Dermis blood vessel endothelial cell (primary cell): ENCODE measurements at regions not wholly inside any gene's neighbourhood (a gene's known extent, or its start where the extent isn't known, plus 50 kb on each side); places are given as distances from the start of the nearest gene placed in this dataset.
"Not testable (repeated sequence)": the region's sequence is repeated elsewhere in the genome, so short reads cannot be mapped to it uniquely, and the experiment has no call there.

ENCODE experiments used
- DNase-seq: peaks from one replicate; pipeline ENCODE4 v3.0.0; 2010

GRCh38 chr11:34750692-34751405, 130.0 kb downstream of the EHF start:
- no peak for DNase-seq

DNA sequence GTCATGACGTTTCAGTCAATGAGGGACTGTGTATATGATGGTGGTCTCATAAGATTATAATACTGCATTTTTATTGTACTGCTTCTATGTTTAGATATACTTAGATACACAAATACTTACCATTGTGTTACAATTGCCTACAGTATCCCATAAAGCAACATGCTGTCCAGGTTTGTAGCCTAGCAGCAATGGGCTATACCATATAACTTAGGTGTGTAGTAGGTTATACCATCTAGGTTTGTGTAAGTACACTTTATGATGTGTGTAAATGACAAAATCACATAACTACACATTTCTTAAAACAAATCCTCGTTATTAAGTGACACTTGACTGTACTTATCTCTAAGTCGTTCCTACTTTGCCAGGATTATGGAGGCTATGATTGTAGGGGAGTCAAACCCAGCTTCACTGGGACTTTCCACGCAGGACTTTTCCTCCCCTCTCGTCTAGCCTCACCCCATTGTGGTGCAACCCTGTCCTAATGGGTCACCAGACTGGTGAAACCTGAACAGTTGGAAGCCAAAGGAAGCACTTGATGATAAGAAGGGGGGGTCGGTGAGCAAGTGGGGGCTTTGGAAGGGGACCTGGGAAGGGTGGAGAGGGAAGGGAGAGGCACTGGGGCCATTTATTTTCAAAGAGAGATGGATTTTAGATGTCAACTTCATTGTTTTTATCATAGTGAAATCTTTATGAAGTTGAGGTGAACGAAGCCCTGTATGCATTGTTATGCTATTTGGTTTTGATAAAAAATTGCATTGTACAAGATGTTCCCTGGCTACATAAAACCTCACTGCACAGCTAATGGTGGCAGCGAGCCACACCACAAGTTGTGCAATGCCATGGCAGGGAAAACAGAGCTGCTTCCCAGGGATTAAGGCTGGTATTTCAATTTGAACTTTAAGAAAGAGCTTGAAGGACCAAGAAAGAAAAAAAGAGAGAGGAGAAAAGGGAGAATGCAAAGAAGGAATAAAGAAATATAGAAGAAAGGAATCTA, 129.1 kb downstream of the EHF start:
- no peak for DNase-seq

- DNase-seq, result no peak
Measured at GRCh38 chr11:34748036-34748435, 127.1 kb downstream of the EHF start.

GRCh38 chr11:34747251-34747650, 126.4 kb downstream of the EHF start:
- DNase-seq, result no peak

GRCh38 chr11:34745195-34745594, 124.3 kb downstream of the EHF start:
- no peak for DNase-seq

DNA sequence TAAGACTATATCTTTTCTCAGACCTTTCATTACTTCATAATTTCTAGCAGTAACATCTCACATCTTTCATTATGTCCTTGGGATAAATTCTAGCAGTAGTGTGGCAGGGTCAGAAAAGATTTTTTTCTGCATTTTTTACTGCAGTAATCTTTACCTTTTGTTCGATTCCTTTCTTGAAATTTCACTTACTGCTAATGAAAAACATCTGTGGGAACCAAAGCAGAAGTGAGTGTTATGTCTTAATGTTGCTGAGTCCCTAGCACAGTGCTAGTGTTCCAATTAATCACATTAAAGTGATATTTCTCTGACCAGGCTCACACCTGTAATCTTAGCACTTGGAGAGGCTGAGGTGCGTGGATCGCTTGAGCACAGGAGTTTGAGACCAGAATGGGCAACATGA, 123.6 kb downstream of the EHF start:
- DNase-seq, result no peak

GRCh38 chr11:34738237-34738636, 117.3 kb downstream of the EHF start:
- no peak for DNase-seq

GRCh38 chr11:34732831-34733230, 111.9 kb downstream of the EHF start:
- no peak for DNase-seq

GRCh38 chr11:34731603-34732002, 110.7 kb downstream of the EHF start:
- no peak for DNase-seq

GRCh38 chr11:34730544-34731295, 109.8 kb downstream of the EHF start:
- no peak for DNase-seq

DNA sequence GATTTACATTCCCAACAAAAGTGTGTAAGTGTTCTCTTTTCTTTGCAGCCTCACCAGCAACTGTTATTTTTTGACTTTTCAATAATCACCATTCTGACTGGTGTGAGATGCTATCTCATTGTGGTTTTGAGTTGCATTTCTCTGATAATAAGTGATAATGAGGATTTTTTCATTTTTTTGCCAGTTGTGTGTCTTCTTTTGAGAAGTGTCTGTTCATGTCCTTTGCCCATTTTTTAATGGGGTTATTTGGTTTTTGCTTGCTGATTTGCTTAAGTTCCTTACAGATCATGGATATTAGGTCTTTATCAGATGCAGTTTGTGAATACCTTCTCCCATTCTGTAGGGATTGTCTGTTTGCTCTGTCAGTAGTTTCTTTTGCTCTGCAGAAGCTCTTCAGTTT, 107.7 kb downstream of the EHF start:
- DNase-seq, result no peak

- DNase-seq, result no peak
Measured at GRCh38 chr11:34727228-34727737, 106.4 kb downstream of the EHF start.

GRCh38 chr11:34724973-34725372, 104.1 kb downstream of the EHF start:
- no peak for DNase-seq

DNA sequence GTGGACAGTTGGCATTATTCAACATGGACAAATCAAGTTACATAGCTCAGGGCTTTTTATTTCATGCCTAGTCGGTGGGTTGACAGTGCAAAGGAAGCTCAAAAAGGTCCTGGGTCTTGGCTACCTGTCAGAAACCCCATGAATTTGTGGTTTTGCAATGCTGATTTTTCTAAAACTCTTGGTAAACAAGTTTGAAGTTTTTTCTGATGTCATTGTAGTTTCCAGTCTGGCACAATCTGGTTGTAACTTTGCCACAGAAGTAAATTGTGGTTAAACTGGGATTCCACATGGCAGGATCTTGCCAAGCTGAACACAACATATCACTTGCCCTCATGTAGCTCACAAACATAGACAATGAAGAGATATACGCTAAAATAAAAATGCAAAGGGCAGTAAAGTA, 100.8 kb downstream of the EHF start:
- no peak for DNase-seq

DNA sequence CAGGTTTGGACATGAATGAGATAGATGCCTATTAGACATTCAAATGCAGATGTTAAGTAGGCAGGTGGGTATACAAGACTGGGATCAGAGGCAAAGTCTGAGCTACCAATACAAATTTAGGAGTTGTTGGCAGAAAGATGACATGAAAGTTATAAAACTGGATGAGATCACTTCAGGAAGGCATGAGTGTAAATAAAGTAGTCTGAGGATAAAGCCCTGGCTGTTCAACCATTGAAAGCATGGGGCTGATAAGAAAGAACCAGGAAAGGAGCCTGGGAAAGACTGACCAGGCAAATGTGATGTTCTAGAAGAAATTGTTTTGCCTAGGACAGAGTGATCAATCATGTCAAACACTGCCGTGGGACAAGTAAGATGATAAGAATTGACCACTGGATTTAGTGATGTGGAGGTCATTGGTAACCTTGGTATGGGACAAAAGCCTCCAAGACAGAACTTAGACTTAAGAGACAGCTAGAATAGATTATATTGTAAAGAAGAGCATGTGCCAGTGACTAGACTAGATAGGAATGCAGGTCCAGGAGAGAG, 98.5 kb downstream of the EHF start:
- no peak for DNase-seq

- DNase-seq, result not testable (repeated sequence)
Measured at GRCh38 chr11:34713631-34714030, 92.7 kb downstream of the EHF start.
